HG02623 (cell line): ENCODE measurements at regions not wholly inside any gene's neighbourhood (a gene's known extent, or its start where the extent isn't known, plus 50 kb on each side); places are given as distances from the start of the nearest gene placed in this dataset.
A peak's percentile ranks its signal among the peaks of the same experiment; 100 is the strongest.
"Not testable (repeated sequence)": the region's sequence is repeated elsewhere in the genome, so short reads cannot be mapped to it uniquely, and the experiment has no call there.

Experiments
- ATAC-seq: cut with Tn5 transposase; IDR thresholded peaks from one replicate; pipeline ENCODE4 v1.9.1; 2021; ENCODE audit warnings: moderate library complexity; ENCODE audit not compliant: unreplicated experiment

GRCh38 chr16:59090541-59090940, 356.4 kb upstream of the GOT2 start:
- no peak for ATAC-seq

GRCh38 chr16:59088431-59088830, 354.3 kb upstream of the GOT2 start:
- ATAC-seq = no peak

- ATAC-seq = no peak
Observed at GRCh38 chr16:59087641-59088040, 353.5 kb upstream of the GOT2 start.

- no peak for ATAC-seq
Observed at GRCh38 chr16:59067205-59067604, 333.1 kb upstream of the GOT2 start.

GRCh38 chr16:59060207-59060606, 326.1 kb upstream of the GOT2 start:
- no peak for ATAC-seq

GRCh38 chr16:59058250-59058649, 324.1 kb upstream of the GOT2 start:
- ATAC-seq = no peak

- no peak for ATAC-seq
Observed at GRCh38 chr16:59053911-59054310, 319.8 kb upstream of the GOT2 start.

GRCh38 chr16:59052231-59052630, 318.1 kb upstream of the GOT2 start:
- no peak for ATAC-seq

- no peak for ATAC-seq
Observed at GRCh38 chr16:59048876-59049275, 314.8 kb upstream of the GOT2 start.

- ATAC-seq = no peak
Observed at GRCh38 chr16:59047114-59047513, 313.0 kb upstream of the GOT2 start.

GRCh38 chr16:59046335-59046734, 312.2 kb upstream of the GOT2 start:
- ATAC-seq = no peak

GRCh38 chr16:59045501-59045900, 311.4 kb upstream of the GOT2 start:
- no peak for ATAC-seq

- ATAC-seq = no peak
Observed at GRCh38 chr16:59044616-59045015, 310.5 kb upstream of the GOT2 start.

GRCh38 chr16:59042301-59042700, 308.2 kb upstream of the GOT2 start:
- no peak for ATAC-seq

GRCh38 chr16:59039066-59039720, 305.1 kb upstream of the GOT2 start:
- ATAC-seq = no peak

GRCh38 chr16:59030923-59031485, 296.9 kb upstream of the GOT2 start:
- ATAC-seq = no peak

GRCh38 chr16:59021751-59022150, 287.6 kb upstream of the GOT2 start:
- no peak for ATAC-seq

GRCh38 chr16:59013930-59014329, 279.8 kb upstream of the GOT2 start:
- ATAC-seq = no peak

GRCh38 chr16:58999762-59000161, 265.6 kb upstream of the GOT2 start:
- ATAC-seq = no peak

GRCh38 chr16:58992755-58993154, 258.6 kb upstream of the GOT2 start:
- ATAC-seq = not testable (repeated sequence)

GRCh38 chr16:58983181-58983965, 249.3 kb upstream of the GOT2 start:
- ATAC-seq = not testable (repeated sequence)

- peak; percentile 65 for ATAC-seq
Observed at GRCh38 chr16:58970775-58971174, 236.7 kb upstream of the GOT2 start.
